ENCODE measurements at regions not wholly inside any gene's neighbourhood (a gene's known extent, or its start where the extent isn't known, plus 50 kb on each side); places are given as distances from the start of the nearest gene placed in this dataset.

DNA sequence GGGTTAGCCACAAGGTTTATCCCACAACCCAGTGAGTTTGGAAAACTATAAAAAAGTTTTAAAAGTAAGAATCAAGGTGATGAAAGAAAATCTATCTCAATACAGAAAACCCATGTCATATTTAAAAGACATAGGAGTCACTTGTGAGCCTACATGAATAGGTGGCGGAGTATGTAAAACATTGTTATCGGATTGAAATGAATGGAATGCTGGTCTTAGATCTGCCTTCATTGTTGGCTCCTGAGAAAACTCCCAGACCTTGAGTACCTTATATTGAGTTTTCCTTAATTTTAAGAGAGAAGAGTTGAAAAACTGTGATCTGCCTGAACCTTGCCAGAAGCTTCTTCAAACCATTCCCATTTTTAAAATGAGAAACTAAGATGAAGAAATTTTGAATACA is 551.1 kb downstream of the EFNA5 start:
- Histone ChIP-seq H3K27me3 (ENCODE audit: control insufficient read depth in 1 of 2, insufficient read depth in 2 of 2, low read length in 1 of 2) (no peaks in the 10 kb centered on the region), H3K4me1 (ENCODE audit: control insufficient read depth in 1 of 2, insufficient read depth in 2 of 2, low read length in 2 of 2) (no peaks in the 10 kb centered on the region), H3K9me3 (ENCODE audit: control insufficient read depth, low read length) (no peaks in the 10 kb centered on the region), H3K36me3 (ENCODE audit: control insufficient read depth in 1 of 2, insufficient read depth in 2 of 2, low read length in 1 of 2) (no peaks in the 10 kb centered on the region), H3K27ac (ENCODE audit: low read depth in 1 of 2, low read length in 2 of 2) (no peak overlapping the region), H3K4me3 (ENCODE audit: low read length in 2 of 2) (no peak overlapping the region)
- intact Hi-C loops (cut with DNase I): no loop called here
- ATAC-seq (ENCODE audit: low FRiP score) (no peak), DNase-seq (no peak)
- WGBS, 2 donors: 86 to 90% methylated on average over 2 of the region's 2 CpGs

DNA sequence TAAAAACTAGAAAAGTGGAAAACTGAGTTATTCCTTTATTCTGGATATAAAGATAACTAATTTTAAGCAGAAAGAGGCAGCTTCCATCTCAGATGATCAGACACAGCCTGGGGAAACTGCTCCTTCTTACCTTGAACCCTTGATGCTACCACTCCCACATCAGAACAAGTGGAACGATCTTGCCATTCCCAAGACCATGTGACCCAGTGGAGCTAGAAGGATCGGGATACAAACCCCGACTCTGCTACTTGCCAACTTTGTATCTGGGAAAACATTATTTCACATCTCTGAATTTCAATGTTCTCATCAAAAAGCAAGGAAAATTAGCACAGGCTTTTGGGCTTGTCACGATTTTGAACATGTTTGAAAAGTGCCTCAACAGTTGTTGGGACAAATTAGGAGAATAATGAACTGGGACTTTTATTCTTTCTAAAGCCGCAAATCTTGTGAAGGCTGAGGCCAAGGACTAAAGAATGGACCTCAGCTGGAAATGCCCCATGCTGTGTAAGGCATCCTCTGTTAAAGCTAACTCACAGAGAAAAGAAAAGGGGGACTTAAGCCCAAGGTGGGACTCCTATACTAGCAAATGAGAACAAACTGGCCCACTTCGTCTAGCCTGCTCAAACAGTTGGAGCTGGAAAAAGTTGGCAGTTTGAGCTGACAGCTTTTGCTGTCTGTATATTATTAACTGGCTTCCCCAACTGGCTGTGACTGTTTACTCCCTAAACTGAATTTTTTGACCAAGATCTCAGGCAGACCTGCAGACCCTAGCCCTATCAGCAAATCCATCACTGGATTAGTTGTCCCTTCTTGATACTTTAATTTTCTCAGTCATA is 552.3 kb downstream of the EFNA5 start:
- ATAC-seq (ENCODE audit: low FRiP score): no peak
- intact Hi-C loops (cut with DNase I): no loop called here
- Histone ChIP-seq H3K36me3 (ENCODE audit: control insufficient read depth in 1 of 2, insufficient read depth in 2 of 2, low read length in 1 of 2) (no peaks in the 10 kb centered on the region), H3K4me1 (ENCODE audit: control insufficient read depth in 1 of 2, insufficient read depth in 2 of 2, low read length in 2 of 2) (no peaks in the 10 kb centered on the region), H3K9me3 (ENCODE audit: control insufficient read depth, low read length) (no peaks in the 10 kb centered on the region), H3K27me3 (ENCODE audit: control insufficient read depth in 1 of 2, insufficient read depth in 2 of 2, low read length in 1 of 2) (no peaks in the 10 kb centered on the region), H3K27ac (ENCODE audit: low read depth in 1 of 2, low read length in 2 of 2) (no peak overlapping the region), H3K4me3 (ENCODE audit: low read length in 2 of 2) (no peak overlapping the region)
- 69 to 84% methylated on average over 6 of the region's 6 CpGs for WGBS, 2 donors
- no peak for DNase-seq

DNA sequence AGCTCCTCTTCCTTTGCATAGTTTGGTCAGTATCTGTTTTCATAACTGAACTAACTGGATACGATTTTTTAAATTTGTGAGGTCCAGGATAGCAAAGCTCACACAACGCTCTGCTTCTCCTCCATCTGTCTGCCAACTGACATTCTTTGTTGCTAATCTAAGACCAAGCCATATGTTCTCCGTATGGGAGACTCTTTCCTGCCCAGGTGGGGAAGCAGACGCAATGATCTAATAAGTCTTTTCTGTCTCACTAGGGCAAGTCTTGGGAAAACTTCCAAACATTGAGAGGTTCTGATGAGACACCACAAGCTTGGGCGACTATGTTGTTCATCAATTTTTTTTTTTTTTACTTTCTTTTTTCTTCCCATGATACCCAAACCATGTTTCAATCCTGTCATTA is 558.5 kb downstream of the EFNA5 start:
- H3K4me3 ChIP-seq (ENCODE audit: low read length in 2 of 2): no peak overlapping the region
- 77 to 81% methylated on average over 5 of the region's 5 CpGs for WGBS, 2 donors
- intact Hi-C loops (cut with DNase I): no loop called here
- H3K9me3 ChIP-seq (ENCODE audit: control insufficient read depth, low read length): no peaks in the 10 kb centered on the region
- DNase-seq (no peak), ATAC-seq (ENCODE audit: low FRiP score) (no peak)
- no peaks in the 10 kb centered on the region for H3K27me3 ChIP-seq (ENCODE audit: control insufficient read depth in 1 of 2, insufficient read depth in 2 of 2, low read length in 1 of 2)
- no peaks in the 10 kb centered on the region for H3K36me3 ChIP-seq (ENCODE audit: control insufficient read depth in 1 of 2, insufficient read depth in 2 of 2, low read length in 1 of 2)
- H3K27ac ChIP-seq (ENCODE audit: low read depth in 1 of 2, low read length in 2 of 2): no peak overlapping the region
- peaks cover 0 to 5% of the 10 kb centered on the region in 2 donors for H3K4me1 ChIP-seq (ENCODE audit: control insufficient read depth in 1 of 2, insufficient read depth in 2 of 2, low read length in 2 of 2)

DNA sequence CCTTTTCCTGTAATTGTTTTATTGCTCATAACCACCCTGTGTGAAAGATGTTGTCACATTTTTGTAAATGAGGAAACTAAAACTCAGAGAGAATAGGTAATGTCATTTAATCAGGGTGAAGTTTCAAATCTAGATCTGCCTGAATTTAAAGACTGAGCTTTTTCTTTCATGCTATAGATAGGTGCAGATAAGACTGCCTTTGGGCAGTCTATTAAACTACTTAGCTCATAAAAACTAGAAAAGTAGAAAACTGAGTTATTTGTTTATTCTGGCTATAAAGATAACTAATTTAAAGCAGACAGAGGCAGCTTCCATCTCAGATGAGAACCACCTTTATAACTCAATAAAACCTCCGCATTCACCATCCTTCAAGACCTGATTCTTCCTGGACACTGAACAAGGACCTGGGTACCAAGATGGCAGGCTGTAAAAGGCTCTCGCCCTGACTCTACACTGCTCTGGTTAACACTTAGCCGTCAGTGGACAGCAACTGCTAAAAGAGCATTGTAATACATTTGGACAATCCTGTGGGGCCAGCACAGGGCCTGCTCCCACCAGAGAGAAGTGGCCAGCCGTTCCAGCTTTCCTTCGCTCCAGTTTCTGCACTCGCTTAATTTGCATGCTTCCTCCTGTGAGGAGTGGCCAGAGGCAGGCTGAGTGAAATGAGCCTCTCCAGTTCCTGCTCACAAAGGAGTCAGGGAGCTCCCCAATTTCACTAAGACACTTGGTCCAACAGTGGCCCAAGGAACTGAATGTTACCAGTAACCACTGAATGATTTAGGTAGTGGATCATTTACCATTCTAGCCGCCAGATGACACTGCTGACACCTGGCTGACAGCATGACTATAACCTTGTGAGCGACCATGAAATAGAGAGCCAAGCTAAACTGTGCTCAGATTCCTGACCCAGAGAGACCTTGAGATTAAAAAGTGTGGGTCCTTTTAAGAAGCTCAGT is 566.4 kb downstream of the EFNA5 start:
- Histone ChIP-seq H3K36me3 (ENCODE audit: control insufficient read depth in 1 of 2, insufficient read depth in 2 of 2, low read length in 1 of 2) (no peaks in the 10 kb centered on the region), H3K9me3 (ENCODE audit: control insufficient read depth, low read length) (no peaks in the 10 kb centered on the region), H3K27ac (ENCODE audit: low read depth in 1 of 2, low read length in 2 of 2) (no peak overlapping the region), H3K27me3 (ENCODE audit: control insufficient read depth in 1 of 2, insufficient read depth in 2 of 2, low read length in 1 of 2) (no peaks in the 10 kb centered on the region), H3K4me3 (ENCODE audit: low read length in 2 of 2) (no peak overlapping the region), H3K4me1 (ENCODE audit: control insufficient read depth in 1 of 2, insufficient read depth in 2 of 2, low read length in 2 of 2) (peaks cover 1 to 5% of the 10 kb centered on the region in 2 donors)
- WGBS, 2 donors: 78 to 84% methylated on average over 8 of the region's 8 CpGs
- intact Hi-C loops (cut with DNase I): no loop called here
- DNase-seq: no peak
- ATAC-seq (ENCODE audit: low FRiP score): no peak

DNA sequence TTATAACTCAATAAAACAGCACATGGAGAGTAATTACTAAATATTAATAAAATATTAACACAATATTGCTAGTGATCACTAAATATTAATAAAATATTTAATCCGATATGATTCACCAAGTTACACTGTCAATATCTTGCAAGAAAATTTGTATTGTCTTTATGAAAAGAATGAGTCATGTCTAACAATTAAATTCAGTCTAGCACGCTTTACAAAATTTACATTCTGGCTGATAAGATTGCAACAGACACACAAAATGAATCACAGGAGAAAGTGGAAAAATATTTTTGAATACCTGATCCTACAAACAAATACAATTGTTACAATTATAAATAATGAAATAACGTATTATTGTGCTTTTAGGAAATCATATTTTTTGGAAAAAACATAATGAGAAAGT is 567.2 kb downstream of the EFNA5 start:
- H3K36me3 ChIP-seq (ENCODE audit: control insufficient read depth in 1 of 2, insufficient read depth in 2 of 2, low read length in 1 of 2): no peaks in the 10 kb centered on the region
- H3K4me3 ChIP-seq (ENCODE audit: low read length in 2 of 2): no peak overlapping the region
- peaks cover 1 to 5% of the 10 kb centered on the region in 2 donors for H3K4me1 ChIP-seq (ENCODE audit: control insufficient read depth in 1 of 2, insufficient read depth in 2 of 2, low read length in 2 of 2)
- WGBS, 2 donors: 97 to 98% methylated on average over 3 of the region's 3 CpGs
- no peaks in the 10 kb centered on the region for H3K9me3 ChIP-seq (ENCODE audit: control insufficient read depth, low read length)
- H3K27ac ChIP-seq (ENCODE audit: low read depth in 1 of 2, low read length in 2 of 2): no peak overlapping the region
- intact Hi-C loops (cut with DNase I): no loop called here
- DNase-seq (no peak), ATAC-seq (ENCODE audit: low FRiP score) (no peak)
- no peaks in the 10 kb centered on the region for H3K27me3 ChIP-seq (ENCODE audit: control insufficient read depth in 1 of 2, insufficient read depth in 2 of 2, low read length in 1 of 2)

DNA sequence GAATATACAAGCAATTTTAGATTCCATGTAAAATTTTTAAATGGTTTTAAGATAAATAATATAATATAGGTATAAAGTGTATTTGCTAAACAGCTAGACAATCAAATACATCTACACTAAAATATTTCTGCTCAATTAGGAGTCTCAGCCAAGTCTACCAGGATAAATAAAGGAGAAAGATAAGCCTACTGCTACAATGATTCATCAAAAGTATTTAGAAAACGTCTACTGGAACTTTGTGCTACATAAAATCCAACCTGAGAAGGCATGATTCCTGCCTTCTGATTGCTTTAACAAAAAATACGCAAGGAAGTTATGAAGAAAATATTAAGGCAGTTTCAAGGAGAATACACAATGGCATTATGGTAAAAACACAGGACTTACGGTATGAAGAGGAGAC is 570.6 kb downstream of the EFNA5 start:
- intact Hi-C loops (cut with DNase I): no loop called here
- 59% methylated on average over 3 of the region's 3 CpGs for WGBS, 2 donors
- Histone ChIP-seq H3K4me1 (ENCODE audit: control insufficient read depth in 1 of 2, insufficient read depth in 2 of 2, low read length in 2 of 2) (peaks cover 0 to 1% of the 10 kb centered on the region in 2 donors), H3K36me3 (ENCODE audit: control insufficient read depth in 1 of 2, insufficient read depth in 2 of 2, low read length in 1 of 2) (no peaks in the 10 kb centered on the region), H3K4me3 (ENCODE audit: low read length in 2 of 2) (no peak overlapping the region), H3K27ac (ENCODE audit: low read depth in 1 of 2, low read length in 2 of 2) (no peak overlapping the region), H3K27me3 (ENCODE audit: control insufficient read depth in 1 of 2, insufficient read depth in 2 of 2, low read length in 1 of 2) (no peaks in the 10 kb centered on the region), H3K9me3 (ENCODE audit: control insufficient read depth, low read length) (no peaks in the 10 kb centered on the region)
- no peak for ATAC-seq (ENCODE audit: low FRiP score)
- no peak for DNase-seq

DNA sequence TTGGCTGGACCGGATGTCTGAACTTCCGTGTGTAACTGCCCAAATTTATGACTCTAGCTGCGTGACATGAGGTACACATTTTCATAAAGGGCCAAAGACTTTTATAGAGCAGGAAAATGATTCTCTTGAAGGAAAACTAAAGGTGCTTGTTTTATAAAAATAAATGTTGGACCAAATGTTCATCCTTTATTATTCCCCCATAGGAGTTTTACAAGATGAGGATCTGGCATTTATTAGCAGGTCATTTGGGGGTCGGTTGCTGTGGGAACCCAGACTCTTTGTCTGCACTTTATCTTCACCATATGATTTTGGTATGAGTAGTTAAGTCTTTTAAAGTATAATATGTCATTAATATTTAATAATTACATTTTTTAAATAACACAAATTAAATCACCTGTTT is 571.2 kb downstream of the EFNA5 start:
- peaks cover 0 to 1% of the 10 kb centered on the region in 2 donors for H3K4me1 ChIP-seq (ENCODE audit: control insufficient read depth in 1 of 2, insufficient read depth in 2 of 2, low read length in 2 of 2)
- no peaks in the 10 kb centered on the region for H3K27me3 ChIP-seq (ENCODE audit: control insufficient read depth in 1 of 2, insufficient read depth in 2 of 2, low read length in 1 of 2)
- H3K4me3 ChIP-seq (ENCODE audit: low read length in 2 of 2): no peak overlapping the region
- peaks cover 2% of the 10 kb centered on the region for H3K9me3 ChIP-seq (ENCODE audit: control insufficient read depth, low read length)
- H3K27ac ChIP-seq (ENCODE audit: low read depth in 1 of 2, low read length in 2 of 2): no peak overlapping the region
- no peaks in the 10 kb centered on the region for H3K36me3 ChIP-seq (ENCODE audit: control insufficient read depth in 1 of 2, insufficient read depth in 2 of 2, low read length in 1 of 2)
- no peak for DNase-seq
- 91 to 93% methylated on average over 4 of the region's 4 CpGs for WGBS, 2 donors
- ATAC-seq (ENCODE audit: low FRiP score): no peak
- intact Hi-C loops (cut with DNase I): no loop called here

DNA sequence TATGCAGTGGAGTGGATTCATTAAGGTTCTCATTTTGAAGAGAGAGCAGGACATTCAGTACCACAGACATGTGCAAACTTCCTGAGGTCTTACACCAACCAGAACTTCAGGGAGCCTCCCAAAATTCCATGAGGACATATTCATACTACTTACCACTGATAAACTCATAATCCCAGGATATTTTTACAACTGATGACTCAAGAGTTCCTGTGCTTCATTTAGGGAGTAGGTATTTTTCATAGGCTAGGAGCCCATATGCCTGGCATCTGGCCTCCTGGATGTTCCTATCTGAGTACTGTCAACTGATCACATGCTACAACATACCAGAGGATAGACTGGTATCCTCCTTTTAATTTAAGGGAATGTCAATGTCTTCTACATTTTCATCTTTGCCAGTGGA is 578.0 kb downstream of the EFNA5 start:
- Histone ChIP-seq H3K4me3 (ENCODE audit: low read length in 2 of 2) (no peak overlapping the region), H3K27ac (ENCODE audit: low read depth in 1 of 2, low read length in 2 of 2) (no peak overlapping the region), H3K36me3 (ENCODE audit: control insufficient read depth in 1 of 2, insufficient read depth in 2 of 2, low read length in 1 of 2) (no peaks in the 10 kb centered on the region), H3K4me1 (ENCODE audit: control insufficient read depth in 1 of 2, insufficient read depth in 2 of 2, low read length in 2 of 2) (no peaks in the 10 kb centered on the region), H3K9me3 (ENCODE audit: control insufficient read depth, low read length) (peaks cover 2% of the 10 kb centered on the region), H3K27me3 (ENCODE audit: control insufficient read depth in 1 of 2, insufficient read depth in 2 of 2, low read length in 1 of 2) (no peaks in the 10 kb centered on the region)
- no peak for DNase-seq
- intact Hi-C loops (cut with DNase I): no loop called here
- no peak for ATAC-seq (ENCODE audit: low FRiP score)

DNA sequence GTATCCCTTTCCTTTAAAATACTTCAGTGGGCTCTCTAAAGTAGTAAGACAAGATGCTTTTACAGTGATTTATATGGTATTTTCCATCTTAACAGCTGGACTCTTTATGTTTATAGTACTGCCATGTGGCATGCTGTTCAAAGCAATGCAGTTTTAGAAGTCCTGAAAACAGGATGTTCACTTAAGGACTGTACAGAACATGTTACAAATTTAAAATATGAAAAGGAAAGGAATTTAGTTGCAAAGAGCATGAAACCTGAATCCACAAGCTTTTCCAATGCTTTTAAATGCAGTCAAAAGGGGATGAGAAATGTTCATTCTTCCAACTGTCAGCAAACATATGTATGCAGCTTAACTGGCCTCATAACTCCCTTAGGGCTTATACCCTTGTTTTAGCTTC is 580.2 kb downstream of the EFNA5 start:
- no peak overlapping the region for H3K4me3 ChIP-seq (ENCODE audit: low read length in 2 of 2)
- no peaks in the 10 kb centered on the region for H3K4me1 ChIP-seq (ENCODE audit: control insufficient read depth in 1 of 2, insufficient read depth in 2 of 2, low read length in 2 of 2)
- no peaks in the 10 kb centered on the region for H3K27me3 ChIP-seq (ENCODE audit: control insufficient read depth in 1 of 2, insufficient read depth in 2 of 2, low read length in 1 of 2)
- peaks cover 2% of the 10 kb centered on the region for H3K9me3 ChIP-seq (ENCODE audit: control insufficient read depth, low read length)
- ATAC-seq (ENCODE audit: low FRiP score): no peak
- no peak overlapping the region for H3K27ac ChIP-seq (ENCODE audit: low read depth in 1 of 2, low read length in 2 of 2)
- no peaks in the 10 kb centered on the region for H3K36me3 ChIP-seq (ENCODE audit: control insufficient read depth in 1 of 2, insufficient read depth in 2 of 2, low read length in 1 of 2)
- intact Hi-C loops (cut with DNase I): no loop called here
- no peak for DNase-seq

Data from aorta (tissue), 5 donors.